D721Med (cell line): ENCODE measurements at regions not wholly inside any gene's neighbourhood (a gene's known extent, or its start where the extent isn't known, plus 50 kb on each side); places are given as distances from the start of the nearest gene placed in this dataset.

ENCODE experiments used
- DNase-seq: peaks from one replicate; pipeline ENCODE4 v3.0.0; 2011; ENCODE audit warnings: low spot score; ENCODE audit not compliant: insufficient read length
- FAIRE-seq: peaks from 2 replicates; lab custom pipeline; 2011; peaks lifted over from hg19 to GRCh38; lab: Jason Lieb, UNC
- CTCF ChIP-seq: IDR thresholded peaks from 2 replicates; pipeline ENCODE4 v1.5.1; 2012; ENCODE audit warnings: mild to moderate bottlenecking, control low read depth; ENCODE audit not compliant: insufficient read depth; ENCODE audit errors: missing control alignments

- DNase-seq (no peak), FAIRE-seq (no peak)
- no peak for TF ChIP-seq CTCF
Observed at GRCh38 chr4:114272226-114272625, 292.8 kb upstream of the ARSJ start.

- DNase-seq = no peak
- TF ChIP-seq CTCF = no peak
- FAIRE-seq = no peak
Observed at GRCh38 chr4:114273238-114273637, 293.8 kb upstream of the ARSJ start.

- TF ChIP-seq CTCF = no peak
- FAIRE-seq (no peak), DNase-seq (no peak)
Observed at GRCh38 chr4:114277690-114278089, 298.2 kb upstream of the ARSJ start.

- DNase-seq (no peak), FAIRE-seq (no peak)
- no peak for TF ChIP-seq CTCF
Observed at GRCh38 chr4:114279066-114279465, 299.6 kb upstream of the ARSJ start.

- TF ChIP-seq CTCF = no peak
- DNase-seq (no peak), FAIRE-seq (no peak)
Observed at GRCh38 chr4:114279711-114280110, 300.3 kb upstream of the ARSJ start.

- DNase-seq (no peak), FAIRE-seq (no peak)
- TF ChIP-seq CTCF = no peak
Observed at GRCh38 chr4:114280645-114281044, 301.2 kb upstream of the ARSJ start.

DNA sequence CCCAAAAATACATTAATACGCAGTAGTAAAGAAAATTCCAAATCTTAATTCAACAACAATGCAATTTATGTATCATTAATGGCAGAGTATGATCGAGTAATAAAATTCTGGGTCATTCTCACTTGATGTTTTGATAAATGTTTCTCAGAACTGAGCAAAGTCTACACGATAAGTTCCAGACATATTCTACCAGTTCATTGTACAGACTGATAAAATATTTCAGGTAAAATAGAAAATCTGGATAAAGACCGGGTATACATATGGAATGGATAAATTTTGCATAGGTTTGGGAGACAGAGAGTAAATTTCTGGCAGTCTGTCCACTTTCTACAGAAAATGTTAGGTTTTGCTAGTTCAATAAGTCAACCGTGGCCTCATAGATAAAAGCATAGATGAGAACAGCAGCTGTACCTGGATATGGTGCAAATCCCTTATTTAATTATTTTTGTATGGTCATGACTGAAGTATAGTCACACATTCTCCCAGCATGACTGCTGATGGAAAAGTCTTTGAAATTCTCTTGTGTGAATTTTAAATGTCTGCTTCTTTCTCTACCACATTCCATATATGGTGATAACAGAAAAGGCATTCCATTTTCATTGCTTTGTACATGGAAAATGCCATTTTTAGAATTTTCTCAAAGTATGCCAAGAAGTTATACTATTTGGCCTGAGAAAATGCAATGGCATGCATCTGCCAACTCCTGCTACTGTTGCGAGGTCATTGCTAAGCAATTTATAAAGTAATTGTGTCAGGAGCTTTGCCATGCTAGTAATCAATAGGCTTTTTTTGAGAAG, 301.9 kb upstream of the ARSJ start:
- DNase-seq (no peak), FAIRE-seq (no peak)

More for the DNA sequence above, 301.9 kb upstream of the ARSJ start:
- TF ChIP-seq CTCF = no peak
